HG02588 (cell line): ENCODE measurements at regions not wholly inside any gene's neighbourhood (a gene's known extent, or its start where the extent isn't known, plus 50 kb on each side); places are given as distances from the start of the nearest gene placed in this dataset.
"Not testable (repeated sequence)": the region's sequence is repeated elsewhere in the genome, so short reads cannot be mapped to it uniquely, and the experiment has no call there.

ENCODE experiments used
- ATAC-seq: cut with Tn5 transposase; IDR thresholded peaks from one replicate; pipeline ENCODE4 v1.9.1; 2021; ENCODE audit warnings: mild to moderate bottlenecking, moderate library complexity; ENCODE audit not compliant: unreplicated experiment

GRCh38 chr14:83133981-83134645, 1600.5 kb upstream of the SEL1L start:
- ATAC-seq = no peak

- ATAC-seq = no peak
These were observed 1607.1 kb upstream of the SEL1L start for GRCh38 chr14:83140756-83141155.

- ATAC-seq = no peak
These were observed 1613.4 kb upstream of the SEL1L start for GRCh38 chr14:83147006-83147405.

GRCh38 chr14:83151571-83151970, 1617.9 kb upstream of the SEL1L start:
- ATAC-seq = no peak

GRCh38 chr14:83153081-83153480, 1619.4 kb upstream of the SEL1L start:
- no peak for ATAC-seq

GRCh38 chr14:83162361-83162929, 1628.8 kb upstream of the SEL1L start:
- no peak for ATAC-seq

- ATAC-seq = no peak
These were observed 1629.4 kb upstream of the SEL1L start for GRCh38 chr14:83163016-83163415.

- ATAC-seq = no peak
These were observed 1630.4 kb upstream of the SEL1L start for GRCh38 chr14:83164016-83164415.

GRCh38 chr14:83164591-83164990, 1630.9 kb upstream of the SEL1L start:
- no peak for ATAC-seq

GRCh38 chr14:83170165-83170564, 1636.5 kb upstream of the SEL1L start:
- no peak for ATAC-seq

GRCh38 chr14:83171761-83172160, 1638.1 kb upstream of the SEL1L start:
- ATAC-seq = no peak

- ATAC-seq = no peak
These were observed 1638.7 kb upstream of the SEL1L start for GRCh38 chr14:83172363-83172762.

- ATAC-seq = no peak
These were observed 1640.0 kb upstream of the SEL1L start for GRCh38 chr14:83173687-83174086.

GRCh38 chr14:83184531-83184930, 1650.9 kb upstream of the SEL1L start:
- no peak for ATAC-seq

GRCh38 chr14:83188311-83188710, 1654.7 kb upstream of the SEL1L start:
- not testable (repeated sequence) for ATAC-seq

- ATAC-seq = no peak
These were observed 1662.6 kb upstream of the SEL1L start for GRCh38 chr14:83196236-83196635.

- no peak for ATAC-seq
These were observed 1663.6 kb upstream of the SEL1L start for GRCh38 chr14:83197271-83197670.

- no peak for ATAC-seq
These were observed 1673.9 kb upstream of the SEL1L start for GRCh38 chr14:83207550-83207949.

- ATAC-seq = no peak
These were observed 1674.7 kb upstream of the SEL1L start for GRCh38 chr14:83208341-83208740.

GRCh38 chr14:83217492-83217891, 1683.8 kb upstream of the SEL1L start:
- no peak for ATAC-seq

- no peak for ATAC-seq
These were observed 1714.4 kb upstream of the SEL1L start for GRCh38 chr14:83247924-83248639.

GRCh38 chr14:83251402-83251801, 1717.7 kb upstream of the SEL1L start:
- no peak for ATAC-seq
